Stimulated activated CD8-positive, alpha-beta memory T cell treated with anti-CD3 and anti-CD28 coated beads, Interleukin-7, amount 100 ng/mL, for 1 hour (primary cell): ENCODE measurements at regions not wholly inside any gene's neighbourhood (a gene's known extent, or its start where the extent isn't known, plus 50 kb on each side); places are given as distances from the start of the nearest gene placed in this dataset.
"Not testable (repeated sequence)": the region's sequence is repeated elsewhere in the genome, so short reads cannot be mapped to it uniquely, and the experiment has no call there.

Source experiments
- DNase-seq, 2 donors: peaks; one replicate each; pipeline ENCODE4 v3.0.0-alpha.2; 2020; ENCODE audit warnings: low read depth in 2 of 2

GRCh38 chr21:27034796-27035195 is 67.9 kb upstream of the ADAMTS5 start:
- DNase-seq: no peak

- no peak for DNase-seq
Measured at GRCh38 chr21:27033471-27033870, 66.6 kb upstream of the ADAMTS5 start.

GRCh38 chr21:27026501-27026900 is 59.6 kb upstream of the ADAMTS5 start:
- DNase-seq: no peak

- not testable (repeated sequence) for DNase-seq
Measured at GRCh38 chr21:27025708-27026107, 58.8 kb upstream of the ADAMTS5 start.

- DNase-seq: no peak
Measured at GRCh38 chr21:27024971-27025370, 58.1 kb upstream of the ADAMTS5 start.

GRCh38 chr21:27024301-27024700 is 57.4 kb upstream of the ADAMTS5 start:
- DNase-seq: no peak

GRCh38 chr21:27023186-27023585 is 56.3 kb upstream of the ADAMTS5 start:
- DNase-seq: no peak

- DNase-seq: no peak
Measured at GRCh38 chr21:27021801-27022200, 54.9 kb upstream of the ADAMTS5 start.

GRCh38 chr21:27021046-27021445 is 54.2 kb upstream of the ADAMTS5 start:
- DNase-seq: no peak

GRCh38 chr21:27017246-27017645 is 50.4 kb upstream of the ADAMTS5 start:
- DNase-seq: no peak
